ENCODE measurements at regions not wholly inside any gene's neighbourhood (a gene's known extent, or its start where the extent isn't known, plus 50 kb on each side); places are given as distances from the start of the nearest gene placed in this dataset.

GRCh38 chr9:92242260-92243136 is 51.0 kb downstream of the IARS1 start:
- Histone ChIP-seq H3K27me3 (ENCODE audit: control insufficient read depth, low read length) (no peaks in the 10 kb centered on the region), H3K9me3 (ENCODE audit: control insufficient read depth, insufficient read depth, low read length) (no peaks in the 10 kb centered on the region), H3F3A (ENCODE audit: control insufficient read depth, insufficient read depth) (no peaks in the 10 kb centered on the region), H3K79me2 (ENCODE audit: control insufficient read depth, low read length) (no peaks in the 10 kb centered on the region), H3K9me2 (replicated peaks; ENCODE audit: control insufficient read depth, low read length) (no peaks in the 10 kb centered on the region), H3K27ac (ENCODE audit: low read depth, low read length) (no peak overlapping the region), H3K4me2 (ENCODE audit: low read length) (no peak overlapping the region), H3K4me3 (ENCODE audit: low read length) (no peak overlapping the region), H3K4me1 (ENCODE audit: control insufficient read depth, low read length) (no peaks in the 10 kb centered on the region), H4K20me1 (ENCODE audit: control insufficient read depth, insufficient read depth, low read depth, low read length) (no peaks in the 10 kb centered on the region), H3K36me3 (ENCODE audit: control insufficient read depth, low read length) (peaks cover 99% of the 10 kb centered on the region)
- TF ChIP-seq CTCF (IDR thresholded peaks at IDR 0.05; ENCODE audit: low read depth, low read length, poor library complexity, severe bottlenecking) (no peak), EZH2phosphoT487 (IDR thresholded peaks at IDR 0.05; ENCODE audit: borderline replicate concordance, low read length) (no peak)

- Histone ChIP-seq H3K4me1 (ENCODE audit: control insufficient read depth, low read length) (no peaks in the 10 kb centered on the region), H3K27me3 (ENCODE audit: control insufficient read depth, low read length) (no peaks in the 10 kb centered on the region), H3K4me2 (ENCODE audit: low read length) (no peak overlapping the region), H3F3A (ENCODE audit: control insufficient read depth, insufficient read depth) (peaks cover 4% of the 10 kb centered on the region; the same call in 1 of the 2 replicates), H3K36me3 (ENCODE audit: control insufficient read depth, low read length) (peaks cover 99% of the 10 kb centered on the region), H3K79me2 (ENCODE audit: control insufficient read depth, low read length) (no peaks in the 10 kb centered on the region), H4K20me1 (ENCODE audit: control insufficient read depth, insufficient read depth, low read depth, low read length) (no peaks in the 10 kb centered on the region), H3K9me2 (replicated peaks; ENCODE audit: control insufficient read depth, low read length) (no peaks in the 10 kb centered on the region), H3K4me3 (ENCODE audit: low read length) (no peak overlapping the region), H3K9me3 (ENCODE audit: control insufficient read depth, insufficient read depth, low read length) (no peaks in the 10 kb centered on the region), H3K27ac (ENCODE audit: low read depth, low read length) (no peak overlapping the region)
- no peak for TF ChIP-seq CTCF (IDR thresholded peaks at IDR 0.05; ENCODE audit: low read depth, low read length, poor library complexity, severe bottlenecking)
- TF ChIP-seq EZH2phosphoT487 (IDR thresholded peaks at IDR 0.05; ENCODE audit: borderline replicate concordance, low read length), result no peak
Measured at GRCh38 chr9:92236915-92237314, 56.6 kb downstream of the IARS1 start.

- Histone ChIP-seq H4K20me1 (ENCODE audit: control insufficient read depth, insufficient read depth, low read depth, low read length) (no peaks in the 10 kb centered on the region), H3K27ac (ENCODE audit: low read depth, low read length) (no peak overlapping the region), H3K4me2 (ENCODE audit: low read length) (no peak overlapping the region), H3K4me1 (ENCODE audit: control insufficient read depth, low read length) (no peaks in the 10 kb centered on the region), H3K4me3 (ENCODE audit: low read length) (no peak overlapping the region), H3K9me3 (ENCODE audit: control insufficient read depth, insufficient read depth, low read length) (no peaks in the 10 kb centered on the region), H3K36me3 (ENCODE audit: control insufficient read depth, low read length) (peaks cover 97% of the 10 kb centered on the region), H3K27me3 (ENCODE audit: control insufficient read depth, low read length) (no peaks in the 10 kb centered on the region), H3F3A (ENCODE audit: control insufficient read depth, insufficient read depth) (peaks cover 4% of the 10 kb centered on the region; the same call in 1 of the 2 replicates), H3K79me2 (ENCODE audit: control insufficient read depth, low read length) (no peaks in the 10 kb centered on the region), H3K9me2 (replicated peaks; ENCODE audit: control insufficient read depth, low read length) (no peaks in the 10 kb centered on the region)
- TF ChIP-seq CTCF (IDR thresholded peaks at IDR 0.05; ENCODE audit: low read depth, low read length, poor library complexity, severe bottlenecking) (no peak), EZH2phosphoT487 (IDR thresholded peaks at IDR 0.05; ENCODE audit: borderline replicate concordance, low read length) (no peak)
Measured at GRCh38 chr9:92236465-92236864, 57.0 kb downstream of the IARS1 start.

Measured in DOHH2 (cell line).